ENCODE measurements at regions not wholly inside any gene's neighbourhood (a gene's known extent, or its start where the extent isn't known, plus 50 kb on each side); places are given as distances from the start of the nearest gene placed in this dataset.

DNA sequence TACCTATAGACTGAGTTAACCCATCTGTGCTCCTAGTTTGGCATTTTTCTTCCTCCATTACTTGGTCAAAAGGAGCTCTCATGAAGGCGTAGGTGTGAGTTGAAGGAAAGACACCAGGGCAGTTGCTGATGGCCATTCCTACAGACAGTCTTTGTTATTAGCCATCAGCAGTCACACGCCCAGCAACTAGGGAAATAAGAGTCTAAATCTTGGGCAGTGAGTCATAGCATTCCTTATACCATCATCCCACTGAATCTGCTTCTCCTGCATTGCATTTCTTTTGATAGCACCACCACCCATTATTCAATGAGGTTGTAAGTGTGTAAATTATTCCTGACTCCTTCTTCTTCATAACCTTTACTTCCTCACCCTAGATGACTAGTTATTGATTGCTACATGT, 150.9 kb upstream of the IGF1 start:
- BruUV-seq (replicated peaks): no TSS peak
- H3K9me1 ChIP-seq (ENCODE audit: insufficient read depth, low read length): peaks cover 2% of the 10 kb centered on the region; the same call in 1 of the 2 replicates
- H3K9ac ChIP-seq (ENCODE audit: low read depth, low read length): no peak overlapping the region
- H2AFZ ChIP-seq (replicated peaks; ENCODE audit: low read length, poor library complexity): peak overlapping the region; percentile 73
- WGBS, 2 experiments (ENCODE audit: extremely low coverage in 2 of 2, insufficient read length in 1 of 2): no CpG with 5 or more reads among the region's 2 CpGs
- peak overlapping the region; percentile 95; the same call in 1 of the 3 replicates for H2BK15ac ChIP-seq (ENCODE audit: low read depth, low read length)
- H2BK5ac ChIP-seq (ENCODE audit: low read depth, low read length, poor library complexity, severe bottlenecking): peak overlapping the region; percentile 89
- dilution Hi-C loops (cut with HindIII; ENCODE audit: low sequenced_read_pairs, unreplicated experiment) (no loop called here), in situ Hi-C loops (cut with MboI; ENCODE audit: low sequenced_read_pairs) (no loop called here), intact Hi-C loops (cut with micrococcal nuclease) (loop anchor here (5.0 kb wide), 1 partner anchor 64 kb away; no protein-coding TSS in a partner anchor)
- no peaks in the 10 kb centered on the region for H3K79me1 ChIP-seq (ENCODE audit: low read depth in 1 of 2, low read length in 2 of 2)
- peak overlapping the region; percentile 52 for H2AK9ac ChIP-seq (replicated peaks; ENCODE audit: low read depth, low read length, poor library complexity)
- peak overlapping the region; percentile 27; the same call in 1 of the 2 replicates for H3K56ac ChIP-seq (ENCODE audit: extremely low read depth, insufficient read depth, low read length)
- no peaks in the 10 kb centered on the region for H3K36me3 ChIP-seq (ENCODE audit: control insufficient read depth, insufficient read depth, low read length)
- H3K9me3 ChIP-seq (ENCODE audit: control insufficient read depth, insufficient read depth, low read length): peaks cover 5% of the 10 kb centered on the region
- ChIA-PET POLR2A (ENCODE audit: unreplicated experiment) (no interaction called here), CTCF (interaction anchor here (0.6 kb wide), 1 partner anchor 220 kb away, joined by 3 read pairs; no protein-coding TSS in a partner anchor)
- no peaks in the 10 kb centered on the region for H3K27me3 ChIP-seq (ENCODE audit: control insufficient read depth, insufficient read depth, low read length)
- H2BK20ac ChIP-seq (ENCODE audit: low read depth, low read length): peak overlapping the region; percentile 95
- H4K5ac ChIP-seq (ENCODE audit: low read depth, low read length): no peak overlapping the region
- H3K18ac ChIP-seq (ENCODE audit: low read depth, low read length): peak overlapping the region; percentile 5; the same call in 1 of the 2 replicates
- H3K27ac ChIP-seq (ENCODE audit: insufficient read depth, low read length): no peak overlapping the region
- peak overlapping the region; percentile 76; the same call in 1 of the 2 replicates for H4K91ac ChIP-seq (ENCODE audit: insufficient read depth, low read depth, low read length)
- no peak overlapping the region for H3K4me3 ChIP-seq (ENCODE audit: insufficient read depth, low read depth, low read length)
- H3K4ac ChIP-seq (ENCODE audit: low read depth, low read length): peak overlapping the region; percentile 80
- no peaks in the 10 kb centered on the region for H4K20me1 ChIP-seq (ENCODE audit: insufficient read depth, low read length)
- H2AK5ac ChIP-seq (ENCODE audit: low read depth, low read length): no peak overlapping the region
- H3K4me1 ChIP-seq (ENCODE audit: control insufficient read depth, insufficient read depth, low read length): peaks cover 8% of the 10 kb centered on the region; the same call in 1 of the 2 replicates
- ATAC-seq (ENCODE audit: low read depth): peak; percentile 89
- peak overlapping the region; percentile 89 for H3K23ac ChIP-seq (ENCODE audit: low read depth, low read length)
- TF ChIP-seq MXI1 (IDR thresholded peaks at IDR 0.05; ENCODE audit: borderline replicate concordance, low read depth, low read length) (no peak), RFX5 (IDR thresholded peaks at IDR 0.05; ENCODE audit: low read depth, low read length) (no peak), FOS (IDR thresholded peaks at IDR 0.05; ENCODE audit: low read depth, low read length) (peak; percentile 71), BHLHE40 (IDR thresholded peaks at IDR 0.05; ENCODE audit: low read depth, low read length) (peak; percentile 49; the same call in 1 of the 2 replicates), MAZ (IDR thresholded peaks at IDR 0.05; ENCODE audit: borderline replicate concordance, low read depth, low read length) (no peak), SMC3 (IDR thresholded peaks at IDR 0.05; ENCODE audit: low read depth, low read length) (no peak), NFE2L2 (IDR thresholded peaks at IDR 0.05; ENCODE audit: low read depth, low read length) (no peak), RAD21 (IDR thresholded peaks at IDR 0.05; ENCODE audit: low read length) (no peak), RCOR1 (IDR thresholded peaks at IDR 0.05; ENCODE audit: insufficient replicate concordance, low read length) (peak; percentile 24), CHD1 (IDR thresholded peaks at IDR 0.05; ENCODE audit: low read depth, low read length) (no peak), POLR2A (IDR thresholded peaks at IDR 0.05; ENCODE audit: low read depth, low read length) (no peak), CEBPB (IDR thresholded peaks at IDR 0.05; ENCODE audit: low read depth, low read length) (0 out of 2 replicates have a peak, but pooled peaks have one; percentile 19), MAFK (IDR thresholded peaks at IDR 0.05; ENCODE audit: low read depth, low read length) (no peak)
- TF ChIP-seq, protein P1, sequence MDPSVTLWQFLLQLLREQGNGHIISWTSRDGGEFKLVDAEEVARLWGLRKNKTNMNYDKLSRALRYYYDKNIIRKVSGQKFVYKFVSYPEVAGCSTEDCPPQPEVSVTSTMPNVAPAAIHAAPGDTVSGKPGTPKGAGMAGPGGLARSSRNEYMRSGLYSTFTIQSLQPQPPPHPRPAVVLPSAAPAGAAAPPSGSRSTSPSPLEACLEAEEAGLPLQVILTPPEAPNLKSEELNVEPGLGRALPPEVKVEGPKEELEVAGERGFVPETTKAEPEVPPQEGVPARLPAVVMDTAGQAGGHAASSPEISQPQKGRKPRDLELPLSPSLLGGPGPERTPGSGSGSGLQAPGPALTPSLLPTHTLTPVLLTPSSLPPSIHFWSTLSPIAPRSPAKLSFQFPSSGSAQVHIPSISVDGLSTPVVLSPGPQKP (IDR thresholded peaks at IDR 0.05; ENCODE audit: borderline replicate concordance, low read depth, low read length): no peak
- TF ChIP-seq, protein P2, sequence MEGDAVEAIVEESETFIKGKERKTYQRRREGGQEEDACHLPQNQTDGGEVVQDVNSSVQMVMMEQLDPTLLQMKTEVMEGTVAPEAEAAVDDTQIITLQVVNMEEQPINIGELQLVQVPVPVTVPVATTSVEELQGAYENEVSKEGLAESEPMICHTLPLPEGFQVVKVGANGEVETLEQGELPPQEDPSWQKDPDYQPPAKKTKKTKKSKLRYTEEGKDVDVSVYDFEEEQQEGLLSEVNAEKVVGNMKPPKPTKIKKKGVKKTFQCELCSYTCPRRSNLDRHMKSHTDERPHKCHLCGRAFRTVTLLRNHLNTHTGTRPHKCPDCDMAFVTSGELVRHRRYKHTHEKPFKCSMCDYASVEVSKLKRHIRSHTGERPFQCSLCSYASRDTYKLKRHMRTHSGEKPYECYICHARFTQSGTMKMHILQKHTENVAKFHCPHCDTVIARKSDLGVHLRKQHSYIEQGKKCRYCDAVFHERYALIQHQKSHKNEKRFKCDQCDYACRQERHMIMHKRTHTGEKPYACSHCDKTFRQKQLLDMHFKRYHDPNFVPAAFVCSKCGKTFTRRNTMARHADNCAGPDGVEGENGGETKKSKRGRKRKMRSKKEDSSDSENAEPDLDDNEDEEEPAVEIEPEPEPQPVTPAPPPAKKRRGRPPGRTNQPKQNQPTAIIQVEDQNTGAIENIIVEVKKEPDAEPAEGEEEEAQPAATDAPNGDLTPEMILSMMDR (conservative IDR thresholded peaks at IDR 0.05; ENCODE audit: low read depth, low read length): no peak
- TF ChIP-seq, protein P3, sequence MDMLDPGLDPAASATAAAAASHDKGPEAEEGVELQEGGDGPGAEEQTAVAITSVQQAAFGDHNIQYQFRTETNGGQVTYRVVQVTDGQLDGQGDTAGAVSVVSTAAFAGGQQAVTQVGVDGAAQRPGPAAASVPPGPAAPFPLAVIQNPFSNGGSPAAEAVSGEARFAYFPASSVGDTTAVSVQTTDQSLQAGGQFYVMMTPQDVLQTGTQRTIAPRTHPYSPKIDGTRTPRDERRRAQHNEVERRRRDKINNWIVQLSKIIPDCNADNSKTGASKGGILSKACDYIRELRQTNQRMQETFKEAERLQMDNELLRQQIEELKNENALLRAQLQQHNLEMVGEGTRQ (IDR thresholded peaks at IDR 0.05; ENCODE audit: low read depth, low read length): no peak
- peak overlapping the region; percentile 82; the same call in 1 of the 2 replicates for H3K14ac ChIP-seq (replicated peaks; ENCODE audit: low read depth, low read length)
- peak overlapping the region in 1 of 2 experiments; percentile 89; a peak in 2 of 4 replicates for H4K8ac ChIP-seq (ENCODE audit: low read depth in 2 of 2, low read length in 2 of 2)
- peak; percentile 82 for DNase-seq
- H2BK120ac ChIP-seq (ENCODE audit: low read depth, low read length): peak overlapping the region; percentile 93
- H3K4me2 ChIP-seq (ENCODE audit: low read depth, low read length): no peak overlapping the region
